IMR-90 (cell line): ENCODE measurements at regions not wholly inside any gene's neighbourhood (a gene's known extent, or its start where the extent isn't known, plus 50 kb on each side); places are given as distances from the start of the nearest gene placed in this dataset.

Source experiments
- ATAC-seq: fragments of 200-7000 bp; cut with Tn5 transposase; 2 replicates; pipeline ENCODE4 v1.9.1; 2020; ENCODE audit warnings: low read depth, mild to moderate bottlenecking, moderate library complexity
- BruUV-seq: library from RNA; stranded (reverse); fragments of 400-500 nt; replicated peaks from 2 replicates; lab custom pipeline; 2021; lab: Mats Ljungman, UMichigan
- CTCF ChIA-PET: fragments of 300-600 bp; formaldehyde crosslinking; extraction: SDS; loops from one replicate; lab custom pipeline; 2021; ENCODE audit warnings: antibody characterized with exemption; lab: Yijun Ruan, JAX
- POLR2A ChIA-PET: fragments of 300-600 bp; sonication (Branson Sonifier 250); formaldehyde crosslinking; loops from one replicate; lab custom pipeline; 2022; ENCODE audit warnings: antibody characterized with exemption; ENCODE audit not compliant: unreplicated experiment; lab: Charles Lee
- DNase-seq: peaks from one replicate; pipeline ENCODE4 v3.0.0; 2013
- H2AFZ ChIP-seq: replicated peaks from 2 replicates; pipeline ENCODE3; 2013; ENCODE audit warnings: low read length, mild to moderate bottlenecking; ENCODE audit not compliant: poor library complexity
- H2AK5ac ChIP-seq: 2 replicates; pipeline ENCODE4 v1.6.1; 2013; ENCODE audit warnings: low read depth, low read length, inconsistent platforms
- H2AK9ac ChIP-seq: replicated peaks from 2 replicates; pipeline ENCODE3; 2013; ENCODE audit warnings: mild to moderate bottlenecking, low read depth, low read length, moderate library complexity; ENCODE audit not compliant: poor library complexity
- H2BK120ac ChIP-seq: 2 replicates; pipeline ENCODE4 v1.6.1; 2013; ENCODE audit warnings: low read depth, low read length, inconsistent platforms
- H2BK15ac ChIP-seq: 3 replicates; pipeline ENCODE4 v1.6.1; 2013; ENCODE audit warnings: low read depth, low read length, inconsistent platforms
- H2BK20ac ChIP-seq: 2 replicates; pipeline ENCODE4 v1.6.1; 2013; ENCODE audit warnings: low read depth, mild to moderate bottlenecking, inconsistent platforms, low read length, moderate library complexity
- H2BK5ac ChIP-seq: 2 replicates; pipeline ENCODE4 v1.6.1; 2013; ENCODE audit warnings: mild to moderate bottlenecking, low read depth, low read length, inconsistent platforms; ENCODE audit not compliant: poor library complexity, severe bottlenecking
- H3K14ac ChIP-seq: replicated peaks from 2 replicates; pipeline ENCODE4 v1.6.1; 2013; ENCODE audit warnings: low read depth, low read length, inconsistent platforms
- H3K18ac ChIP-seq: 2 replicates; pipeline ENCODE4 v1.6.1; 2013; ENCODE audit warnings: low read depth, low read length, control low read depth
- H3K23ac ChIP-seq: 2 replicates; pipeline ENCODE4 v1.6.1; 2013; ENCODE audit warnings: low read depth, low read length, inconsistent platforms
- H3K27ac ChIP-seq: 2 replicates; pipeline ENCODE4 v1.5.1; 2013; ENCODE audit warnings: mild to moderate bottlenecking, control low read depth, low read length; ENCODE audit not compliant: insufficient read depth
- H3K27me3 ChIP-seq: 2 replicates; pipeline ENCODE4 v1.6.1; 2013; ENCODE audit warnings: low read length; ENCODE audit not compliant: control insufficient read depth, insufficient read depth
- H3K36me3 ChIP-seq: 2 replicates; pipeline ENCODE4 v1.6.1; 2013; ENCODE audit warnings: low read length, mixed read lengths; ENCODE audit not compliant: control insufficient read depth, insufficient read depth
- H3K4ac ChIP-seq: 2 replicates; pipeline ENCODE4 v1.6.1; 2013; ENCODE audit warnings: low read depth, low read length, inconsistent platforms
- H3K4me1 ChIP-seq: 2 replicates; pipeline ENCODE4 v1.6.1; 2013; ENCODE audit warnings: low read length, mixed read lengths; ENCODE audit not compliant: control insufficient read depth, insufficient read depth
- H3K4me2 ChIP-seq: 2 replicates; pipeline ENCODE4 v1.6.1; 2013; ENCODE audit warnings: low read depth, mild to moderate bottlenecking, control low read depth, low read length, moderate library complexity
- H3K4me3 ChIP-seq: 2 replicates; pipeline ENCODE4 v1.5.1; 2013; ENCODE audit warnings: low read depth, mild to moderate bottlenecking, control low read depth, low read length, moderate library complexity; ENCODE audit not compliant: insufficient read depth
- H3K56ac ChIP-seq: 2 replicates; pipeline ENCODE4 v1.6.1; 2013; ENCODE audit warnings: low read length, inconsistent platforms; ENCODE audit not compliant: insufficient read depth; ENCODE audit errors: extremely low read depth
- H3K79me1 ChIP-seq, 2 experiments: 2 replicates each; pipeline ENCODE4 v1.6.1; 2013; ENCODE audit warnings: low read length in 2 of 2, inconsistent platforms in 1 of 2, low read depth in 1 of 2
- H3K9ac ChIP-seq: 2 replicates; pipeline ENCODE4 v1.6.1; 2013; ENCODE audit warnings: low read depth, low read length, control low read depth
- H3K9me1 ChIP-seq: 2 replicates; pipeline ENCODE4 v1.6.1; 2013; ENCODE audit warnings: low read length, inconsistent platforms; ENCODE audit not compliant: insufficient read depth
- H3K9me3 ChIP-seq: 2 replicates; pipeline ENCODE4 v1.6.1; 2013; ENCODE audit warnings: low read length; ENCODE audit not compliant: control insufficient read depth, insufficient read depth
- H4K20me1 ChIP-seq: 2 replicates; pipeline ENCODE4 v1.6.1; 2013; ENCODE audit warnings: low read length, inconsistent platforms; ENCODE audit not compliant: insufficient read depth
- H4K5ac ChIP-seq: 2 replicates; pipeline ENCODE4 v1.6.1; 2013; ENCODE audit warnings: mild to moderate bottlenecking, low read depth, low read length, control low read depth
- H4K8ac ChIP-seq, 2 experiments: 2 replicates each; pipeline ENCODE4 v1.6.1; 2013; ENCODE audit warnings: low read depth in 2 of 2, low read length in 2 of 2, control low read depth in 1 of 2, inconsistent platforms in 1 of 2
- H4K91ac ChIP-seq: 2 replicates; pipeline ENCODE4 v1.6.1; 2013; ENCODE audit warnings: low read depth, low read length, inconsistent platforms; ENCODE audit not compliant: insufficient read depth
- BHLHE40 ChIP-seq: fragments of 150-350 bp; IDR thresholded peaks from 2 replicates; pipeline ENCODE4 v1.6.1; 2016; ENCODE audit warnings: mild to moderate bottlenecking, low read depth, low read length
- CEBPB ChIP-seq: IDR thresholded peaks from 2 replicates; pipeline ENCODE4 v1.6.1; 2012; ENCODE audit warnings: low read depth, low read length, improper control_type of control experiment
- CHD1 ChIP-seq: IDR thresholded peaks from 2 replicates; pipeline ENCODE4 v1.6.1; 2012; ENCODE audit warnings: low read depth, low read length, improper control_type of control experiment
- FOS ChIP-seq: fragments of 150-350 bp; IDR thresholded peaks from 2 replicates; pipeline ENCODE4 v1.6.1; 2016; ENCODE audit warnings: low read depth, low read length
- MAFK ChIP-seq: IDR thresholded peaks from 2 replicates; pipeline ENCODE4 v1.6.1; 2012; ENCODE audit warnings: low read depth, low read length, improper control_type of control experiment
- MAZ ChIP-seq: IDR thresholded peaks from 2 replicates; pipeline ENCODE4 v1.6.1; 2012; ENCODE audit warnings: low read depth, mild to moderate bottlenecking, low read length, improper control_type of control experiment, moderate library complexity, borderline replicate concordance
- MXI1 ChIP-seq: IDR thresholded peaks from 2 replicates; pipeline ENCODE4 v1.6.1; 2012; ENCODE audit warnings: low read depth, mild to moderate bottlenecking, low read length, moderate library complexity, borderline replicate concordance
- NFE2L2 ChIP-seq: fragments of 150-350 bp; IDR thresholded peaks from 2 replicates; pipeline ENCODE4 v1.6.1; 2016; ENCODE audit warnings: low read depth, mild to moderate bottlenecking, low read length
- POLR2A ChIP-seq: IDR thresholded peaks from 2 replicates; pipeline ENCODE4 v1.6.1; 2012; ENCODE audit warnings: mild to moderate bottlenecking, low read depth, low read length
- RAD21 ChIP-seq: IDR thresholded peaks from 2 replicates; pipeline ENCODE4 v1.6.1; 2012; ENCODE audit warnings: low read length, improper control_type of control experiment
- RCOR1 ChIP-seq: IDR thresholded peaks from 2 replicates; pipeline ENCODE4 v1.6.1; 2012; ENCODE audit warnings: mild to moderate bottlenecking, low read length, improper control_type of control experiment; ENCODE audit not compliant: insufficient replicate concordance
- RFX5 ChIP-seq: IDR thresholded peaks from 2 replicates; pipeline ENCODE4 v1.8.0; 2012; ENCODE audit warnings: low read depth, mild to moderate bottlenecking, low read length, moderate library complexity
- SMC3 ChIP-seq: fragments of 150-350 bp; IDR thresholded peaks from 2 replicates; pipeline ENCODE4 v1.6.1; 2016; ENCODE audit warnings: low read depth, mild to moderate bottlenecking, antibody characterized with exemption, low read length, moderate library complexity
- WGBS, 2 experiments: methylation state at CpG; one replicate each; pipeline versions ENCODE4 v1.1.5 to v1.1.7; 2013; ENCODE audit warnings: missing lambda C conversion rate in 2 of 2; ENCODE audit not compliant: insufficient read length in 1 of 2; ENCODE audit errors: extremely low coverage in 2 of 2; 5-methylcytosine and 5-hydroxymethylcytosine counted together
- dilution Hi-C: fragments of 300-500 bp; cut with HindIII; formaldehyde crosslinking; loops from one replicate; pipeline ENCODE4 v1.14.3; 2018; ENCODE audit warnings: low sequenced_read_pairs; ENCODE audit not compliant: unreplicated experiment
- in situ Hi-C: fragments of 300-500 bp; cut with MboI; formaldehyde crosslinking; loops from 3 replicates; pipeline ENCODE4 v1.14.3; 2019; ENCODE audit warnings: low sequenced_read_pairs, inconsistent platforms, mixed read lengths
- intact Hi-C: fragments of 100-400 bp; cut with micrococcal nuclease; formaldehyde crosslinking; loops from 2 replicates; pipeline ENCODE4 v1.10.0; 2022
- TF ChIP-seq, protein P1 (sequence below): fragments of 150-350 bp; IDR thresholded peaks from 2 replicates; pipeline ENCODE4 v1.6.1; 2017; ENCODE audit warnings: mild to moderate bottlenecking, antibody characterized with exemption, low read length, low read depth
- TF ChIP-seq, protein P2 (sequence below): fragments of 150-350 bp; IDR thresholded peaks from 2 replicates; pipeline ENCODE4 v1.6.1; 2016; ENCODE audit warnings: low read depth, mild to moderate bottlenecking, low read length, moderate library complexity, borderline replicate concordance
- TF ChIP-seq, protein P3 (sequence below): conservative IDR thresholded peaks from 2 replicates; pipeline ENCODE4 v1.5.1; 2012; ENCODE audit warnings: mild to moderate bottlenecking, low read depth, low read length, improper control_type of control experiment

DNA sequence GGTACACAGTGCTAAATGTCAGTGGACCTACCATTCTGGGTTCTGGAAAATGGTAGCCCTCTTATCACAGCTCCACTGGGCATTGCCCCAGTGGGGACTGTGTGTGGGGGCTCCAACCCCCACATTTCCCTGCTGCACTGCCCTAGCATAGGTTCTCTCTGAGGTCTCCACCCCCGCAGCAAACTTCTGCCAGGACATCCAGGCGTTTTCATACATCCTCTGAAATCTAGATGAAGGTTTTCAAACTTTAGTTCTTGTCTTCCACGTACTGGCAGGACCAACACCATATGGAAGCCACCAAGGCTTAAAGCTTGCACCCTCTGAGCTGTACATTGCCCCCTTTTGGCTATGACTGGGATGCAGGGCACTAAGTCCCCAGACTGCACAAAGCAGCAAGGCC is 788.2 kb upstream of the ALCAM start:
- Histone ChIP-seq H2BK15ac (no peak overlapping the region), H3K9me3 (peaks cover 21% of the 10 kb centered on the region), H3K9ac (no peak overlapping the region), H3K18ac (no peak overlapping the region), H3K27ac (no peak overlapping the region), H2BK120ac (no peak overlapping the region), H2BK20ac (no peak overlapping the region), H3K56ac (no peak overlapping the region), H3K4me2 (no peak overlapping the region), H3K4me3 (no peak overlapping the region), H3K36me3 (no peaks in the 10 kb centered on the region), H2AK5ac (no peak overlapping the region), H4K8ac (no peak overlapping the region), H2AFZ (no peak overlapping the region), H3K23ac (no peak overlapping the region), H4K5ac (no peak overlapping the region), H3K4ac (no peak overlapping the region), H2AK9ac (no peak overlapping the region), H3K27me3 (no peaks in the 10 kb centered on the region), H3K14ac (no peak overlapping the region), H2BK5ac (no peak overlapping the region), H4K20me1 (no peaks in the 10 kb centered on the region), H3K79me1 (no peaks in the 10 kb centered on the region), H3K4me1 (no peaks in the 10 kb centered on the region), H4K91ac (no peak overlapping the region), H3K9me1 (no peaks in the 10 kb centered on the region)
- no TSS peak for BruUV-seq
- TF ChIP-seq MAFK (no peak), NFE2L2 (no peak), RFX5 (no peak), POLR2A (no peak), CEBPB (no peak), FOS (no peak), CHD1 (no peak), RAD21 (no peak), MAZ (no peak), BHLHE40 (no peak), MXI1 (no peak), RCOR1 (no peak), SMC3 (no peak)
- TF ChIP-seq, protein P1, sequence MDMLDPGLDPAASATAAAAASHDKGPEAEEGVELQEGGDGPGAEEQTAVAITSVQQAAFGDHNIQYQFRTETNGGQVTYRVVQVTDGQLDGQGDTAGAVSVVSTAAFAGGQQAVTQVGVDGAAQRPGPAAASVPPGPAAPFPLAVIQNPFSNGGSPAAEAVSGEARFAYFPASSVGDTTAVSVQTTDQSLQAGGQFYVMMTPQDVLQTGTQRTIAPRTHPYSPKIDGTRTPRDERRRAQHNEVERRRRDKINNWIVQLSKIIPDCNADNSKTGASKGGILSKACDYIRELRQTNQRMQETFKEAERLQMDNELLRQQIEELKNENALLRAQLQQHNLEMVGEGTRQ: no peak
- TF ChIP-seq, protein P2, sequence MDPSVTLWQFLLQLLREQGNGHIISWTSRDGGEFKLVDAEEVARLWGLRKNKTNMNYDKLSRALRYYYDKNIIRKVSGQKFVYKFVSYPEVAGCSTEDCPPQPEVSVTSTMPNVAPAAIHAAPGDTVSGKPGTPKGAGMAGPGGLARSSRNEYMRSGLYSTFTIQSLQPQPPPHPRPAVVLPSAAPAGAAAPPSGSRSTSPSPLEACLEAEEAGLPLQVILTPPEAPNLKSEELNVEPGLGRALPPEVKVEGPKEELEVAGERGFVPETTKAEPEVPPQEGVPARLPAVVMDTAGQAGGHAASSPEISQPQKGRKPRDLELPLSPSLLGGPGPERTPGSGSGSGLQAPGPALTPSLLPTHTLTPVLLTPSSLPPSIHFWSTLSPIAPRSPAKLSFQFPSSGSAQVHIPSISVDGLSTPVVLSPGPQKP: no peak
- TF ChIP-seq, protein P3, sequence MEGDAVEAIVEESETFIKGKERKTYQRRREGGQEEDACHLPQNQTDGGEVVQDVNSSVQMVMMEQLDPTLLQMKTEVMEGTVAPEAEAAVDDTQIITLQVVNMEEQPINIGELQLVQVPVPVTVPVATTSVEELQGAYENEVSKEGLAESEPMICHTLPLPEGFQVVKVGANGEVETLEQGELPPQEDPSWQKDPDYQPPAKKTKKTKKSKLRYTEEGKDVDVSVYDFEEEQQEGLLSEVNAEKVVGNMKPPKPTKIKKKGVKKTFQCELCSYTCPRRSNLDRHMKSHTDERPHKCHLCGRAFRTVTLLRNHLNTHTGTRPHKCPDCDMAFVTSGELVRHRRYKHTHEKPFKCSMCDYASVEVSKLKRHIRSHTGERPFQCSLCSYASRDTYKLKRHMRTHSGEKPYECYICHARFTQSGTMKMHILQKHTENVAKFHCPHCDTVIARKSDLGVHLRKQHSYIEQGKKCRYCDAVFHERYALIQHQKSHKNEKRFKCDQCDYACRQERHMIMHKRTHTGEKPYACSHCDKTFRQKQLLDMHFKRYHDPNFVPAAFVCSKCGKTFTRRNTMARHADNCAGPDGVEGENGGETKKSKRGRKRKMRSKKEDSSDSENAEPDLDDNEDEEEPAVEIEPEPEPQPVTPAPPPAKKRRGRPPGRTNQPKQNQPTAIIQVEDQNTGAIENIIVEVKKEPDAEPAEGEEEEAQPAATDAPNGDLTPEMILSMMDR: no peak
- dilution Hi-C loops: no loop called here
- no CpG with 5 or more reads among the region's 3 CpGs for WGBS, 2 experiments
- ATAC-seq (no peak), DNase-seq (no peak)
- in situ Hi-C loops: no loop called here
- ChIA-PET CTCF (no interaction called here), POLR2A (no interaction called here)
- intact Hi-C loops: no loop called here
